GM23248 (cell line): ENCODE measurements at regions not wholly inside any gene's neighbourhood (a gene's known extent, or its start where the extent isn't known, plus 50 kb on each side); places are given as distances from the start of the nearest gene placed in this dataset.

Experiments
- DNase-seq: peaks from one replicate; pipeline ENCODE4 v3.0.0-alpha.2; 2015
- H2AFZ ChIP-seq: fragments of 200-600 bp; sonication (generic); 2 replicates; pipeline ENCODE4 v1.6.1; 2016; ENCODE audit warnings: antibody characterized with exemption
- H3F3A ChIP-seq: fragments of 200-600 bp; sonication (generic); 2 replicates; pipeline ENCODE4 v1.6.1; 2016; ENCODE audit warnings: mild to moderate bottlenecking, antibody characterized with exemption, mixed run types; ENCODE audit not compliant: insufficient read depth
- H3K27ac ChIP-seq: fragments of 200-600 bp; sonication (generic); 2 replicates; pipeline ENCODE4 v1.5.1; 2016; ENCODE audit warnings: mild to moderate bottlenecking
- H3K27me3 ChIP-seq: fragments of 200-600 bp; sonication (generic); replicated peaks from 2 replicates; pipeline ENCODE4 v1.6.1; 2016; ENCODE audit warnings: mild to moderate bottlenecking; ENCODE audit not compliant: insufficient read depth
- H3K36me3 ChIP-seq: fragments of 200-600 bp; sonication (generic); 2 replicates; pipeline ENCODE4 v1.6.1; 2016; ENCODE audit warnings: low read depth, mild to moderate bottlenecking
- H3K4me1 ChIP-seq: fragments of 200-600 bp; sonication (generic); 2 replicates; pipeline ENCODE4 v1.6.1; 2016; ENCODE audit warnings: mild to moderate bottlenecking; ENCODE audit not compliant: insufficient read depth
- H3K4me2 ChIP-seq: fragments of 200-600 bp; sonication (generic); one replicate; pipeline ENCODE4 v1.6.1; 2016; ENCODE audit warnings: mild to moderate bottlenecking; ENCODE audit not compliant: unreplicated experiment
- H3K4me3 ChIP-seq: fragments of 200-600 bp; sonication (generic); 2 replicates; pipeline ENCODE4 v1.5.1; 2016; ENCODE audit warnings: mild to moderate bottlenecking
- H3K79me2 ChIP-seq: fragments of 200-600 bp; sonication (generic); 2 replicates; pipeline ENCODE4 v1.6.1; 2016; ENCODE audit warnings: mild to moderate bottlenecking; ENCODE audit not compliant: insufficient read depth
- H3K9ac ChIP-seq: fragments of 200-600 bp; sonication (generic); 2 replicates; pipeline ENCODE4 v1.6.1; 2016; ENCODE audit warnings: mild to moderate bottlenecking
- H3K9me2 ChIP-seq: fragments of 200-600 bp; sonication (generic); 2 replicates; pipeline ENCODE4 v1.6.1; 2016; ENCODE audit warnings: mixed run types, mild to moderate bottlenecking, moderate library complexity; ENCODE audit not compliant: insufficient read depth
- H3K9me3 ChIP-seq: fragments of 200-600 bp; sonication (generic); one replicate; pipeline ENCODE4 v1.6.1; 2017; ENCODE audit warnings: low read depth
- H4K20me1 ChIP-seq: fragments of 200-600 bp; sonication (generic); 2 replicates; pipeline ENCODE4 v1.6.0; 2016; ENCODE audit not compliant: insufficient read depth
- EZH2 ChIP-seq: fragments of 200-600 bp; sonication (generic); IDR thresholded peaks from 2 replicates; pipeline ENCODE4 v1.6.1; 2018; ENCODE audit warnings: antibody characterized with exemption, mild to moderate bottlenecking; ENCODE audit not compliant: insufficient read depth, poor library complexity, severe bottlenecking
- EZH2phosphoT487 ChIP-seq: fragments of 200-600 bp; sonication (generic); IDR thresholded peaks from 2 replicates; pipeline ENCODE4 v1.6.1; 2018; ENCODE audit warnings: antibody characterized with exemption, moderate library complexity, mild to moderate bottlenecking, low read depth; ENCODE audit not compliant: insufficient read depth
- WGBS, 2 experiments: methylation state at CpG; one replicate each; pipeline ENCODE4 v1.1.6; 2015 to 2017; ENCODE audit warnings: low lambda C conversion rate in 2 of 2, low coverage in 1 of 2; ENCODE audit errors: missing lambda C conversion rate in 2 of 2; 5-methylcytosine and 5-hydroxymethylcytosine counted together
- in situ Hi-C: fragments of 300-500 bp; cut with MboI; formaldehyde crosslinking; loops from 2 replicates; pipeline ENCODE4 v1.15.0; 2020

- Histone ChIP-seq H4K20me1 (no peaks in the 10 kb centered on the region), H3K27me3 (no peaks in the 10 kb centered on the region), H3K4me3 (no peak overlapping the region), H2AFZ (no peak overlapping the region), H3K9me3 (no peaks in the 10 kb centered on the region), H3K79me2 (no peaks in the 10 kb centered on the region), H3K27ac (no peak overlapping the region), H3K9ac (no peak overlapping the region), H3K9me2 (no peaks in the 10 kb centered on the region), H3F3A (no peaks in the 10 kb centered on the region), H3K4me2 (no peak overlapping the region), H3K4me1 (no peaks in the 10 kb centered on the region), H3K36me3 (no peaks in the 10 kb centered on the region)
- 92 to 93% methylated on average over 26 to 30 of the region's 30 CpGs for WGBS, 2 experiments
- in situ Hi-C loops: no loop called here
- TF ChIP-seq EZH2phosphoT487 (no peak), EZH2 (no peak)
- DNase-seq: no peak
These were observed 92.9 kb upstream of the MAST4 start for GRCh38 chr5:66503203-66503789.

GRCh38 chr5:66507106-66507505 lies 89.1 kb upstream of the MAST4 start:
- H3K36me3 ChIP-seq: no peaks in the 10 kb centered on the region
- 60 to 67% methylated on average over 2 of the region's 2 CpGs for WGBS, 2 experiments
- in situ Hi-C loops: no loop called here
- no peak for TF ChIP-seq EZH2
- no peak for TF ChIP-seq EZH2phosphoT487
- H3K9me3 ChIP-seq: no peaks in the 10 kb centered on the region
- H3K4me3 ChIP-seq: no peak overlapping the region
- H2AFZ ChIP-seq: no peak overlapping the region
- no peaks in the 10 kb centered on the region for H3K27me3 ChIP-seq
- H4K20me1 ChIP-seq: no peaks in the 10 kb centered on the region
- H3K9ac ChIP-seq: no peak overlapping the region
- H3K27ac ChIP-seq: no peak overlapping the region
- no peak overlapping the region for H3K4me2 ChIP-seq
- no peaks in the 10 kb centered on the region for H3K79me2 ChIP-seq
- DNase-seq: no peak
- H3K4me1 ChIP-seq: no peaks in the 10 kb centered on the region
- no peaks in the 10 kb centered on the region for H3K9me2 ChIP-seq
- H3F3A ChIP-seq: no peaks in the 10 kb centered on the region

GRCh38 chr5:66511491-66511890 lies 84.7 kb upstream of the MAST4 start:
- in situ Hi-C loops: no loop called here
- Histone ChIP-seq H2AFZ (no peak overlapping the region), H3K27me3 (no peaks in the 10 kb centered on the region), H3K4me2 (no peak overlapping the region), H4K20me1 (no peaks in the 10 kb centered on the region), H3K27ac (no peak overlapping the region), H3F3A (no peaks in the 10 kb centered on the region), H3K9me2 (no peaks in the 10 kb centered on the region), H3K79me2 (no peaks in the 10 kb centered on the region), H3K36me3 (no peaks in the 10 kb centered on the region), H3K9me3 (no peaks in the 10 kb centered on the region), H3K4me3 (no peak overlapping the region), H3K4me1 (no peaks in the 10 kb centered on the region), H3K9ac (no peak overlapping the region)
- TF ChIP-seq EZH2phosphoT487 (no peak), EZH2 (no peak)
- WGBS, 2 experiments: 66 to 72% methylated on average over 4 of the region's 4 CpGs
- peak; percentile 17 for DNase-seq

GRCh38 chr5:66513130-66513529 lies 83.1 kb upstream of the MAST4 start:
- in situ Hi-C loops: no loop called here
- H3K9ac ChIP-seq: no peak overlapping the region
- no peak for DNase-seq
- 59 to 60% methylated on average over 3 of the region's 3 CpGs for WGBS, 2 experiments
- H3F3A ChIP-seq: no peaks in the 10 kb centered on the region
- no peak overlapping the region for H3K27ac ChIP-seq
- no peaks in the 10 kb centered on the region for H3K4me1 ChIP-seq
- TF ChIP-seq EZH2 (no peak), EZH2phosphoT487 (no peak)
- H2AFZ ChIP-seq: no peak overlapping the region
- H3K79me2 ChIP-seq: no peaks in the 10 kb centered on the region
- no peak overlapping the region for H3K4me3 ChIP-seq
- no peaks in the 10 kb centered on the region for H3K9me2 ChIP-seq
- H3K4me2 ChIP-seq: no peak overlapping the region
- H3K27me3 ChIP-seq: no peaks in the 10 kb centered on the region
- no peaks in the 10 kb centered on the region for H3K9me3 ChIP-seq
- H4K20me1 ChIP-seq: no peaks in the 10 kb centered on the region
- no peaks in the 10 kb centered on the region for H3K36me3 ChIP-seq

GRCh38 chr5:66515209-66515608 lies 81.0 kb upstream of the MAST4 start:
- H3K4me2 ChIP-seq: no peak overlapping the region
- H2AFZ ChIP-seq: no peak overlapping the region
- no peak for DNase-seq
- H3K4me1 ChIP-seq: no peaks in the 10 kb centered on the region
- no peak overlapping the region for H3K27ac ChIP-seq
- H3K9me3 ChIP-seq: no peaks in the 10 kb centered on the region
- TF ChIP-seq EZH2 (no peak), EZH2phosphoT487 (no peak)
- no peaks in the 10 kb centered on the region for H3K36me3 ChIP-seq
- no peaks in the 10 kb centered on the region for H3F3A ChIP-seq
- no peaks in the 10 kb centered on the region for H3K79me2 ChIP-seq
- H3K4me3 ChIP-seq: no peak overlapping the region
- H4K20me1 ChIP-seq: no peaks in the 10 kb centered on the region
- WGBS, 2 experiments: 63 to 65% methylated on average over 5 of the region's 5 CpGs
- in situ Hi-C loops: no loop called here
- no peak overlapping the region for H3K9ac ChIP-seq
- H3K27me3 ChIP-seq: no peaks in the 10 kb centered on the region
- no peaks in the 10 kb centered on the region for H3K9me2 ChIP-seq
